ENCODE measurements at regions not wholly inside any gene's neighbourhood (a gene's known extent, or its start where the extent isn't known, plus 50 kb on each side); places are given as distances from the start of the nearest gene placed in this dataset.

DNA sequence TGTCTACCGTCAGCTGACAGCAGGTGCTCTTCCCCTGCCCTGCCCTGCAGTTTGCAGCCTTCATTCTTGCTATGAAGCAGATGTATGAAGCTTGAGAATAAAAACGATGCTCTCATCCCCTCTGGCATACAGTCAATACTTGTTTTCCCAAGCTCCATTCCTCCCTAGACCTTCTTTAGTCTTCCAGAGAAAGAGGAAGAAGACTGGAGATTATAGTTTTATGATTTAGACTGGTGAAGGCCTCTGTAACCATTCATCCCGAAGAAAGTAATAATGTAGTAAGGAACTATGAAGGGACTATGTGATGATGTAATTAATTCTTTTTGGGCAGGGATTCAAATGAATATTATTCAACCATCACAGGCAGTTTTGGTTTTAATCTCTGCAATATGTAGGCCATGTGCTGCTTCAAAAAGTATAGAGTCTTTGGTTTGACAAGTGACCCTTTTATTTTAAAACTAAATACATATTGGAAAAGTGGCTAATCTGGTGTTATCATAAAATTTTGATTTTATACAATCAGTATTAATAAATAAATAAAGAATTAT is 242.4 kb upstream of the KIAA1217 start:
- no peak for TF ChIP-seq POLR2A (IDR thresholded peaks at IDR 0.05)
- TF ChIP-seq, protein P1, sequence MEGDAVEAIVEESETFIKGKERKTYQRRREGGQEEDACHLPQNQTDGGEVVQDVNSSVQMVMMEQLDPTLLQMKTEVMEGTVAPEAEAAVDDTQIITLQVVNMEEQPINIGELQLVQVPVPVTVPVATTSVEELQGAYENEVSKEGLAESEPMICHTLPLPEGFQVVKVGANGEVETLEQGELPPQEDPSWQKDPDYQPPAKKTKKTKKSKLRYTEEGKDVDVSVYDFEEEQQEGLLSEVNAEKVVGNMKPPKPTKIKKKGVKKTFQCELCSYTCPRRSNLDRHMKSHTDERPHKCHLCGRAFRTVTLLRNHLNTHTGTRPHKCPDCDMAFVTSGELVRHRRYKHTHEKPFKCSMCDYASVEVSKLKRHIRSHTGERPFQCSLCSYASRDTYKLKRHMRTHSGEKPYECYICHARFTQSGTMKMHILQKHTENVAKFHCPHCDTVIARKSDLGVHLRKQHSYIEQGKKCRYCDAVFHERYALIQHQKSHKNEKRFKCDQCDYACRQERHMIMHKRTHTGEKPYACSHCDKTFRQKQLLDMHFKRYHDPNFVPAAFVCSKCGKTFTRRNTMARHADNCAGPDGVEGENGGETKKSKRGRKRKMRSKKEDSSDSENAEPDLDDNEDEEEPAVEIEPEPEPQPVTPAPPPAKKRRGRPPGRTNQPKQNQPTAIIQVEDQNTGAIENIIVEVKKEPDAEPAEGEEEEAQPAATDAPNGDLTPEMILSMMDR (IDR thresholded peaks at IDR 0.05): no peak
